Endothelial cell of umbilical vein (primary cell): ENCODE measurements at regions not wholly inside any gene's neighbourhood (a gene's known extent, or its start where the extent isn't known, plus 50 kb on each side); places are given as distances from the start of the nearest gene placed in this dataset.

Experiments used
- BruUV-seq: library from RNA; stranded (reverse); fragments of 400-500 nt; replicated peaks from 2 replicates; lab custom pipeline; 2021; lab: Mats Ljungman, UMichigan
- CTCF ChIA-PET: fragments of 300-600, 350-600 bp; sonication (Branson Sonifier 250); formaldehyde crosslinking; loops from one replicate; lab custom pipeline; 2021; ENCODE audit warnings: antibody characterized with exemption, inconsistent platforms; lab: Charles Lee
- POLR2A ChIA-PET: fragments of 300-600, 350-600 bp; sonication (Branson Sonifier 250); formaldehyde crosslinking; loops from one replicate; lab custom pipeline; 2021; ENCODE audit warnings: antibody characterized with exemption, inconsistent platforms; lab: Charles Lee
- DNase-seq: peaks from one replicate; pipeline ENCODE4 v3.0.0-alpha.2; 2011; ENCODE audit warnings: low read depth, low spot score
- FAIRE-seq: peaks from 2 replicates; lab custom pipeline; 2011; peaks lifted over from hg19 to GRCh38; lab: Jason Lieb, UNC
- H2AFZ ChIP-seq: 2 replicates; pipeline ENCODE4 v1.6.0; 2012; ENCODE audit warnings: low read depth, low read length, control low read depth, inconsistent platforms
- H3K27ac ChIP-seq: 2 replicates; pipeline ENCODE4 v1.5.1; 2011; ENCODE audit warnings: low read depth, mild to moderate bottlenecking, control low read depth, low read length, moderate library complexity; ENCODE audit not compliant: insufficient read depth
- H3K27me3 ChIP-seq, 2 experiments: 2 replicates each; pipeline versions ENCODE4 v1.6.0 to v1.6.1; 2011; ENCODE audit warnings: low read length in 2 of 2, mixed read lengths in 1 of 2; ENCODE audit not compliant: control insufficient read depth in 2 of 2, insufficient read depth in 2 of 2
- H3K36me3 ChIP-seq, 2 experiments: 2 replicates in 1 of 2; 3 replicates in 1 of 2; pipeline ENCODE4 v1.5.1; 2011; ENCODE audit warnings: low read length in 2 of 2, mild to moderate bottlenecking in 1 of 2, moderate library complexity in 1 of 2; ENCODE audit not compliant: control insufficient read depth in 2 of 2, insufficient read depth in 2 of 2; ENCODE audit errors: extremely low read depth in 1 of 2
- H3K4me1 ChIP-seq: 3 replicates; pipeline ENCODE4 v1.5.1; 2011; ENCODE audit warnings: mild to moderate bottlenecking, low read length; ENCODE audit not compliant: control insufficient read depth, insufficient read depth; ENCODE audit errors: extremely low read depth
- H3K4me2 ChIP-seq: 2 replicates; pipeline ENCODE4 v1.6.1; 2011; ENCODE audit warnings: low read length, control low read depth, mixed read lengths; ENCODE audit not compliant: insufficient read depth
- H3K4me3 ChIP-seq, 3 experiments: fragments of 200-600 bp in 1 of 3; sonication (generic), shearing (Covaris generic) in 1 of 3; replicated peaks in 1 of 3; 2 replicates each; pipeline ENCODE4 v1.5.1; 2011 to 2016; ENCODE audit warnings: control low read depth in 3 of 3, low read length in 3 of 3, mild to moderate bottlenecking in 2 of 3, inconsistent platforms in 1 of 3, low read depth in 1 of 3, moderate library complexity in 1 of 3; ENCODE audit not compliant: insufficient read depth in 1 of 3
- H3K79me2 ChIP-seq: 2 replicates; pipeline ENCODE4 v1.6.0; 2012; ENCODE audit warnings: low read length, inconsistent platforms; ENCODE audit not compliant: control insufficient read depth, insufficient read depth
- H3K9ac ChIP-seq: replicated peaks from 2 replicates; pipeline ENCODE3; 2011; ENCODE audit warnings: low read length, control low read depth; ENCODE audit not compliant: insufficient read depth; ENCODE audit errors: extremely low read depth
- H3K9me1 ChIP-seq: replicated peaks from 3 replicates; pipeline ENCODE4 v1.6.0; 2011; ENCODE audit warnings: mild to moderate bottlenecking, low read length; ENCODE audit not compliant: control insufficient read depth, insufficient read depth; ENCODE audit errors: extremely low read depth
- H3K9me3 ChIP-seq: replicated peaks from 2 replicates; pipeline ENCODE4 v1.5.1; 2012; ENCODE audit warnings: low read length, inconsistent platforms; ENCODE audit not compliant: control insufficient read depth, insufficient read depth
- H4K20me1 ChIP-seq: replicated peaks from 2 replicates; pipeline ENCODE3; 2011; ENCODE audit warnings: mild to moderate bottlenecking, low read length; ENCODE audit not compliant: control insufficient read depth, insufficient read depth; ENCODE audit errors: extremely low read depth
- CTCF ChIP-seq, 2 donors: IDR thresholded peaks; 1 replicate in 1 of 2; 2 replicates in 1 of 2; pipeline ENCODE4 v1.5.1; 2011; ENCODE audit warnings: low read length in 2 of 2, mild to moderate bottlenecking in 2 of 2, moderate library complexity in 2 of 2, control low read depth in 1 of 2, inconsistent platforms in 1 of 2, low read depth in 1 of 2; ENCODE audit not compliant: insufficient read depth in 1 of 2; ENCODE audit errors: extremely low read depth in 1 of 2
- EZH2 ChIP-seq: IDR thresholded peaks from 2 replicates; pipeline ENCODE4 v1.6.1; 2012; ENCODE audit warnings: borderline replicate concordance, low read depth, mild to moderate bottlenecking, moderate library complexity, low read length, inconsistent platforms; ENCODE audit not compliant: severe bottlenecking
- FOS ChIP-seq: IDR thresholded peaks from 2 replicates; pipeline ENCODE4 v1.6.1; 2011; ENCODE audit warnings: mild to moderate bottlenecking, low read length, moderate library complexity, borderline replicate concordance; ENCODE audit not compliant: insufficient read depth
- GATA2 ChIP-seq: IDR thresholded peaks from 2 replicates; pipeline ENCODE4 v1.7.0; 2011; ENCODE audit warnings: low read depth, mild to moderate bottlenecking, moderate library complexity, mixed read lengths, low read length; ENCODE audit not compliant: insufficient read length, insufficient read depth
- JUN ChIP-seq: IDR thresholded peaks from 2 replicates; pipeline ENCODE4 v1.6.1; 2011; ENCODE audit warnings: borderline replicate concordance, low read depth; ENCODE audit not compliant: insufficient read length, insufficient read depth
- MAX ChIP-seq: IDR thresholded peaks from 2 replicates; pipeline ENCODE4 v1.6.1; 2011; ENCODE audit not compliant: insufficient read depth, insufficient read length
- MYC ChIP-seq: IDR thresholded peaks from one replicate; pipeline ENCODE4 v1.6.1; 2011; ENCODE audit warnings: mild to moderate bottlenecking, low read depth, low read length
- POLR2A ChIP-seq: IDR thresholded peaks from 2 replicates; pipeline ENCODE4 v1.6.1; 2012; ENCODE audit warnings: low read depth, mild to moderate bottlenecking, control low read depth, low read length
- POLR2AphosphoS5 ChIP-seq: IDR thresholded peaks from 2 replicates; pipeline ENCODE4 v1.6.1; 2012; ENCODE audit warnings: low read depth, mild to moderate bottlenecking, control low read depth, low read length, moderate library complexity; ENCODE audit not compliant: insufficient read depth
- dilution Hi-C: fragments of 300-500 bp; cut with MboI; formaldehyde crosslinking; loops from one replicate; pipeline ENCODE4 v1.15.0; 2019; ENCODE audit warnings: low sequenced_read_pairs; ENCODE audit not compliant: extremely low pct_ligation_motif_present
- intact Hi-C: fragments of 100-400 bp; cut with micrococcal nuclease; formaldehyde crosslinking; loops from one replicate; pipeline ENCODE4 v1.10.0; 2022

- H3K27me3 ChIP-seq: no peaks in the 10 kb centered on the region
- POLR2A ChIA-PET: no interaction called here
- H3K27ac ChIP-seq: no peak overlapping the region
- DNase-seq (no peak), FAIRE-seq (no peak)
- no peaks in the 10 kb centered on the region for H4K20me1 ChIP-seq
- H3K4me2 ChIP-seq: no peak overlapping the region
- no peak overlapping the region for H3K9ac ChIP-seq
- TF ChIP-seq FOS (no peak), GATA2 (no peak), MAX (no peak), CTCF (IDR thresholded peaks at IDR 0.05; ENCODE audit: extremely low read depth in 1 of 2, insufficient read depth in 1 of 2, low read depth in 1 of 2, low read length in 2 of 2) (no peak), POLR2AphosphoS5 (no peak), JUN (no peak), POLR2A (no peak), MYC (no peak), EZH2 (no peak)
- no peak overlapping the region for H2AFZ ChIP-seq
- H3K36me3 ChIP-seq: no peaks in the 10 kb centered on the region
- no peaks in the 10 kb centered on the region for H3K79me2 ChIP-seq
- dilution Hi-C loops: no loop called here
- no peak overlapping the region for H3K4me3 ChIP-seq
- no peaks in the 10 kb centered on the region for H3K4me1 ChIP-seq
- no peaks in the 10 kb centered on the region for H3K9me1 ChIP-seq
- intact Hi-C loops: no loop called here
- BruUV-seq: no TSS peak
- CTCF ChIA-PET: no interaction called here
- H3K9me3 ChIP-seq: peaks cover 4% of the 10 kb centered on the region
Observed at GRCh38 chr5:25095261-25095660, 450.5 kb upstream of the CDH10 start.
